Upper lobe of right lung (tissue), 1 donor: ENCODE measurements at regions not wholly inside any gene's neighbourhood (a gene's known extent, or its start where the extent isn't known, plus 50 kb on each side); places are given as distances from the start of the nearest gene placed in this dataset.
A peak's percentile ranks its signal among the peaks of the same experiment; 100 is the strongest.

Source experiments
- ATAC-seq: fragments of 200-7000 bp; cut with Tn5 transposase; one replicate; pipeline ENCODE4 v1.9.1; 2020; ENCODE audit warnings: mild to moderate bottlenecking, moderate library complexity
- DNase-seq: peaks from one replicate; pipeline ENCODE4 v3.0.0-alpha.2; 2020
- H3K27ac ChIP-seq: fragments of 200-600 bp; one replicate; pipeline ENCODE4 v1.8.0; 2022
- H3K27me3 ChIP-seq: fragments of 200-600 bp; one replicate; pipeline ENCODE4 v1.8.0; 2022; ENCODE audit warnings: mild to moderate bottlenecking
- H3K36me3 ChIP-seq: fragments of 200-600 bp; one replicate; pipeline ENCODE4 v1.8.0; 2022
- H3K4me1 ChIP-seq: fragments of 200-600 bp; one replicate; pipeline ENCODE4 v1.8.0; 2022
- H3K4me3 ChIP-seq: fragments of 200-600 bp; one replicate; pipeline ENCODE4 v1.8.0; 2022; ENCODE audit warnings: mild to moderate bottlenecking
- H3K9me3 ChIP-seq: fragments of 200-600 bp; one replicate; pipeline ENCODE4 v1.8.0; 2022
- intact Hi-C: fragments of 100-400 bp; cut with DNase I; formaldehyde crosslinking; loops from one replicate; pipeline ENCODE4 v1.11.0; 2022
- TF ChIP-seq, protein P1 (sequence below): fragments of 200-600 bp; IDR thresholded peaks from one replicate; pipeline ENCODE4 v1.8.0; 2022; ENCODE audit warnings: antibody characterized with exemption
- donor health status: DM: no; HTN: yes; CAD: no; lungs with severe emphysema.

- Histone ChIP-seq H3K4me3 (no peak overlapping the region), H3K27ac (no peak overlapping the region), H3K27me3 (no peaks in the 10 kb centered on the region), H3K36me3 (no peaks in the 10 kb centered on the region), H3K9me3 (no peaks in the 10 kb centered on the region), H3K4me1 (no peaks in the 10 kb centered on the region)
- intact Hi-C loops = no loop called here
- no peak for ATAC-seq
- DNase-seq = no peak
- TF ChIP-seq, protein P1, sequence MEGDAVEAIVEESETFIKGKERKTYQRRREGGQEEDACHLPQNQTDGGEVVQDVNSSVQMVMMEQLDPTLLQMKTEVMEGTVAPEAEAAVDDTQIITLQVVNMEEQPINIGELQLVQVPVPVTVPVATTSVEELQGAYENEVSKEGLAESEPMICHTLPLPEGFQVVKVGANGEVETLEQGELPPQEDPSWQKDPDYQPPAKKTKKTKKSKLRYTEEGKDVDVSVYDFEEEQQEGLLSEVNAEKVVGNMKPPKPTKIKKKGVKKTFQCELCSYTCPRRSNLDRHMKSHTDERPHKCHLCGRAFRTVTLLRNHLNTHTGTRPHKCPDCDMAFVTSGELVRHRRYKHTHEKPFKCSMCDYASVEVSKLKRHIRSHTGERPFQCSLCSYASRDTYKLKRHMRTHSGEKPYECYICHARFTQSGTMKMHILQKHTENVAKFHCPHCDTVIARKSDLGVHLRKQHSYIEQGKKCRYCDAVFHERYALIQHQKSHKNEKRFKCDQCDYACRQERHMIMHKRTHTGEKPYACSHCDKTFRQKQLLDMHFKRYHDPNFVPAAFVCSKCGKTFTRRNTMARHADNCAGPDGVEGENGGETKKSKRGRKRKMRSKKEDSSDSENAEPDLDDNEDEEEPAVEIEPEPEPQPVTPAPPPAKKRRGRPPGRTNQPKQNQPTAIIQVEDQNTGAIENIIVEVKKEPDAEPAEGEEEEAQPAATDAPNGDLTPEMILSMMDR = no peak
Measured at GRCh38 chr9:23467276-23467675, 358.8 kb downstream of the ELAVL2 start.

DNA sequence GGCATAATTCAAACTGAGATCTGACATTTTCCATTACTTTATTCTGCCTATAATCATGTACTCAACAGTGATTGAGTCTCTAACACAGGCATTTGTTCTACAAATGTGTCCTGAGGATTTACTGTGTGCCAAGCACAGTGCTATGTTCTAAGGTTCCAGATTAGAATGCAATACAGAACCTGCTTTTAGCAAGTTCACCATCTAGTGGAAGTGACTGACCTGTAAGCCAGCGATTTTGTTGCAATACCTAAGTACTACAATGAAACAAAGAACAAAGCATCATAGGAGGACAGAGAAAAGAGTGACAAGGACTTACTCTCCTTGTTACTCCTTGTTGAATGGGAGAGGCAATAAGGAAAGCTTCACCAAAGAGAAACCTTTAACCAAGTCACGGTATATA lies 348.1 kb downstream of the ELAVL2 start:
- H3K27me3 ChIP-seq = no peaks in the 10 kb centered on the region
- intact Hi-C loops = no loop called here
- no peak overlapping the region for H3K4me3 ChIP-seq
- no peaks in the 10 kb centered on the region for H3K9me3 ChIP-seq
- H3K4me1 ChIP-seq = no peaks in the 10 kb centered on the region
- ATAC-seq = no peak
- TF ChIP-seq, protein P1 = no peak
- no peak for DNase-seq
- H3K27ac ChIP-seq = no peak overlapping the region
- H3K36me3 ChIP-seq = no peaks in the 10 kb centered on the region

GRCh38 chr9:23483566-23483965 lies 342.5 kb downstream of the ELAVL2 start:
- Histone ChIP-seq H3K4me1 (no peaks in the 10 kb centered on the region), H3K4me3 (no peak overlapping the region), H3K27me3 (no peaks in the 10 kb centered on the region), H3K9me3 (no peaks in the 10 kb centered on the region), H3K36me3 (no peaks in the 10 kb centered on the region), H3K27ac (no peak overlapping the region)
- DNase-seq (no peak), ATAC-seq (no peak)
- TF ChIP-seq, protein P1 = no peak
- intact Hi-C loops = no loop called here

DNA sequence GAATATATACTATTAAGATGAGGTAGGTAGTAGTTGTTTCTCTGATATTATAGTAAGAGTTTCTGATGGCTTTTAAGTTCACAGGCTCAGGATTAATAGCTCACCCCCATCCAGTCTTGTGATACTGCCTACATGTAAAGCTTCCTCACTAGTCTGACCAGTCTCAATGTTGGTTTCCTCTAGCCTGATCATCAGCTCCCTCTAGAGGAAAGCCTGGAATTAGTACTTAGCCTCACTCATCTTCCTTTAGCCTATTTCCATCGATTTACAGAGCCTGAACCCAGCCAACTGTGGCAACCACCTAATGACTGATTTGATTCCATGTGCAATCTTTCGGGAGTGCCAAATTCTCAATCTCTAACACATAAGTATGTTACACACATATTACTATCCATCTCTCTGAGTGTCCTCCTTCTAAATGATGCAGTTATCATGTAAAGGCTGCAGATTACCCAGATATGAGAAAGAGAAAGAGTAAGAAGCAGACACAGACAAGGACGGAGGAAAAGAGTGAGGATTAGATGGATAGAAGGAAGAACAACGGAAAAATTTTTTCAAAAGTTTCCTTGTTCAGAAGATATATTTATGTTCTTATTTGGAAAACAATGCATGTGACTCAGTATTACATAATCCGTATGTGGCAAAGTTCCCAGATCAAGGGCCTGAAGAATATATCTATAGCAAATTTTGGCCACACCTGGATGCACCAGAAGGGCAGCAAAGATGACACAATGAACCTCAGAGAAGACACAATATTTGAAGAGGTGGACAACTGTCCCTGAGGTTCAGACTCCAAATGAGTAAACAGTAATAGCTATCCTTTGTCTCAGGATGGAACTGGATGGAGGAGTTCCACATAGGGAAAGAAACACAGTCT lies 333.7 kb downstream of the ELAVL2 start:
- no peak overlapping the region for H3K27ac ChIP-seq
- intact Hi-C loops = no loop called here
- ATAC-seq = peak; percentile 82
- H3K9me3 ChIP-seq = no peaks in the 10 kb centered on the region
- H3K4me3 ChIP-seq = no peak overlapping the region
- TF ChIP-seq, protein P1 = peak; percentile 50
- no peaks in the 10 kb centered on the region for H3K27me3 ChIP-seq
- H3K36me3 ChIP-seq = no peaks in the 10 kb centered on the region
- H3K4me1 ChIP-seq = no peaks in the 10 kb centered on the region
- DNase-seq = no peak

DNA sequence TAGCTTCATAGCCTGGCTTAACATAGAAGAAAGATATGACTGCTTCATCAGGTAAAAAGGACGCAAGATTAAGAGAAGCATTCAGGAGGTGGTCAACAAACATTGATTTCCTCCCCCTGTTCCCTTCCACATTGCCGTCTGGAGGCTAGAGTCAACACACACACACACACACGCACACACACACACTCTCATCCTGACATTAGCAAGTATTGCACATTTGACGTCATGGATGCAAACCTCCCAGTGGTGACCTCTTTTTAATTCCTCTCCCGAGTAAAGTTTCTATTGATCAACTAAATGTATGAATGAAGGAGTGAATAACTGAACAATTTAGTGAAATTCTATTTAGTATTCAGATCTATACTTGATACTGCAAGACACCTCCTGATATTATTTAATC lies 332.8 kb downstream of the ELAVL2 start:
- Histone ChIP-seq H3K4me1 (no peaks in the 10 kb centered on the region), H3K4me3 (no peak overlapping the region), H3K27ac (no peak overlapping the region), H3K36me3 (no peaks in the 10 kb centered on the region), H3K27me3 (no peaks in the 10 kb centered on the region), H3K9me3 (no peaks in the 10 kb centered on the region)
- intact Hi-C loops = no loop called here
- ATAC-seq (no peak), DNase-seq (no peak)
- TF ChIP-seq, protein P1 = no peak
